Spleen (tissue), 7 donors: ENCODE measurements at regions not wholly inside any gene's neighbourhood (a gene's known extent, or its start where the extent isn't known, plus 50 kb on each side); places are given as distances from the start of the nearest gene placed in this dataset.

ENCODE experiments used
- CTCF ChIP-seq, 11 experiments: fragments of 200-600 bp in 7 of 11; fragments of 450-650 bp in 4 of 11; sonication (generic) in 4 of 11; IDR thresholded peaks in 8 of 11; conservative IDR thresholded peaks in 3 of 11; 1 replicate in 7 of 11; 2 replicates in 4 of 11; pipeline versions ENCODE4 v1.4.0 to v1.8.0; 2016 to 2021; ENCODE audit warnings: antibody characterized with exemption in 11 of 11, inconsistent platforms in 4 of 11, mild to moderate bottlenecking in 1 of 11
- POLR2A ChIP-seq, 3 donors: fragments of 450-650 bp; IDR thresholded peaks; one replicate each; pipeline ENCODE4 v1.5.1; 2017; ENCODE audit warnings: antibody characterized with exemption in 3 of 3, mild to moderate bottlenecking in 1 of 3
- POLR2AphosphoS5 ChIP-seq, 3 donors: sonication (generic); formaldehyde crosslinking; IDR thresholded peaks; one replicate each; pipeline ENCODE4 v1.5.1; 2017; ENCODE audit warnings: antibody characterized with exemption in 3 of 3
- donor health status: DM: no; HTN: no; CAD: no; lungs with moderate emphysema.
- donor health status: DM: no; HTN: no; CAD: no.
- donor health status: DM: no; HTN: no; CAD: no.

GRCh38 chr2:239596792-239597191, 196.0 kb upstream of the HDAC4 start:
- no peak for TF ChIP-seq CTCF (IDR thresholded peaks at IDR 0.05 in 8 of 11, conservative IDR thresholded peaks at IDR 0.05 in 3 of 11)
- TF ChIP-seq POLR2A (IDR thresholded peaks at IDR 0.05), result no peak
- TF ChIP-seq POLR2AphosphoS5 (IDR thresholded peaks at IDR 0.05), result no peak
